CD4-positive, alpha-beta T cell treated with Interleukin-6 at 100 ng/mL for 8 hours (primary cell): ENCODE measurements at regions not wholly inside any gene's neighbourhood (a gene's known extent, or its start where the extent isn't known, plus 50 kb on each side); places are given as distances from the start of the nearest gene placed in this dataset.
"Not testable (repeated sequence)": the region's sequence is repeated elsewhere in the genome, so short reads cannot be mapped to it uniquely, and the experiment has no call there.

ENCODE experiments used
- DNase-seq: peaks from one replicate; pipeline ENCODE4 v3.0.0-alpha.2; 2020; ENCODE audit warnings: mixed read lengths, low spot score

DNA sequence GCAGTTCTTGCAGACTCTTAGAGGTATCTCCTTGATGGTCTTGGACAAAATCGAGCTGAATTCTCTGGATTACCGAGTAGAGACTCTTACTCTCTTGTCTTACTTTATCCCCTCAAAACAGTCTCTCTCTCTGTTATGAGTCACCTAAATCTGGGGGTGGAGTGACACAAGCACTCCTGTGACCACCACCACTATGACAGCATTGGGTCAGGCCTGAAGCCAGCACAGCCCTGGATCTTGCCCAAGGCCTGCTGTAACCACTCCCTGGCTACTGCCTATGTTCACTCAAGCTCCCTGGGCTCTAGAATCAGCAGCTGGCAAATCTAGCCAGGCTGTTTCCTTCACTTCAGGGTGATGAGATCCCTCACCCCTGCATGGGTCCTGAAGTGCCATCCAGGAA is 662.5 kb downstream of the LUZP2 start:
- no peak for DNase-seq

DNA sequence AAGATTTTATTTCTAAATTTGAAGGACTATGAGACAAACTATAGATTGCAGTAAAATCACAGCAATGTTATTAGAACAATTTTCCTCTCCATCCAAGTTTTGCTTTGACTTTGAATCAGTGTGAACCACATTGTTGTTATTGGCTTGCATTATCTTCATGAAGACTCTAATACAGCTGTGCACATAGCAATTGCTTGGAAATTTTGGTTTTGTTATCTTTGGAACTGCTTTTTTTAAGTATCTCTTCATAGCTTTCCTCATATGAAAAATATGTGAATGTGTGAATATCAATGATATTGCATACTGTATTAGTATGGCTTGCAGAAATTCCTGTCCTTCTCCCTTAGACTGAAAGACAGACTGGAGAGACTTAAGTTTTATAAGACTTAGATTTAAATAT is 666.6 kb downstream of the LUZP2 start:
- DNase-seq: no peak

DNA sequence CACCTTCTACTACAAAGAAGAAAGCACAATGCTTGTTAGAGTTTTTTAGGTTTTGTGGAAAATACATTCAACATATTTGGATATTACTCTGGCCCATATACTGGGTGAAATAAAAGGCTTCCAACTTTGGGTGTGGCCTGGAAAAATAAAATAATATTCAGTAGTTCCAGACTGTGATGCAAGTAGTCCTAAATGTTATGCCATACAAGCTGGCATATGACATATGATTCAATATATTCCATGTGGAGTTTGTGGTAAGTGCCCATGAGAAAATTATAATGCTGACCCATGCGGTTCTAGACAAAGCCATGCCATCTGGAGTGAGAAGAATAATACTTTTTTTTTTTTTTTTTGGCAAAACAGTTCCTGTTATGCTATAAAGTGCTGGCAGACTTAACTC is 683.3 kb downstream of the LUZP2 start:
- DNase-seq: no peak

DNA sequence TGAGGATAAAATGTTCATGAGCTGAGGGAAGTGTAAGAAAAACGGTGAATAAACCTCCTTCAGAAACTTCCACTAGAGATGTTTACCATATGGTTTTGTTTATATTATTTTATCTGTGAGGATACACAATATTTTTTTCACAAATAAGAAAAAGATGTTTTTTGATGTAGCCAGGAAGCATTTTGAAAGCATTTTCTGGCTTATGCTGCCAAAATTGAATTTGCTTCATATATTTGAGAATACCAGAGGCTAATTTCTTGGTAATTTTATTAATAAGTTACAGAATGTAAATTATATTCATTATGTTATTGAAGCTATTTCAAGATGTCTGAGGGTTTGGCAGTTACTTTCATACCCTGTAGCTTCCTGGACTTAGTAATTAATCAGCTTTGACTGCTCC is 686.6 kb downstream of the LUZP2 start:
- DNase-seq: no peak

DNA sequence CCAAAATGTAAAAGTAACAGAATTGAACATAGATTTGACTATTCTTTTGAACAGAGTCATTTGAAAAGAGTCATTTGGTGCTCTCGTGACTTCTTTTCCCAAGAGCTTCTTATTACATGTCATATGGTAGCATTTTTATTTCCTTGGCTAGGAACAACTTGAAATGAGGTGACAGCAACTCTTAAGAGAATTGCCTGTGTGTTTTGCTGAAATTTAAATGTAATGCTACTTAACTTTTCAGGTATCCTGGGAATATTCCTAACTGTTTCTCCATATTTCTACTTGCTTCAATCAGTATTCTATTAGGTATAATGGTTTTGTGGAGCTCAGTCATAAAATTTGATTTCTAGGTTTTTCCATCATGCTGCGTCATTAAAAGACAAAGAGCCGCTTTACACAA is 700.7 kb downstream of the LUZP2 start:
- DNase-seq: no peak

DNA sequence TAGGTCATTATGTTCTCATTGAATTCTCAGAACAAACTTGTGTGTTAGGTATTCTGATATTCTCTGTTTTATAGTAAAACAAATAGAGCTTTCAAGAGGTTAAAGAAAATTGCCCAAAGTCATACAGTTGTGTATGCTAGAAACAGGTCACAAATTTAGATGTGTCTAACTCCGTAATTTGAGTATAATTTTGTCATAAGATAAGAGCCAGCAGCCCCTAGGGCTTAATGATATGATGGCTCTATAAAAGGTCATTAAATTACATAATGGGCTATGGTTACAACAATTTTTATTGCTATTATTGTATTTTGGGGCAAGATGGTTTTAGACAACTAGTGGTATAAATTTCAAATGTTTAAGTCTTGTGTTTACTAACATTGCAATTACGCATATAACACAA is 701.9 kb downstream of the LUZP2 start:
- DNase-seq: no peak

DNA sequence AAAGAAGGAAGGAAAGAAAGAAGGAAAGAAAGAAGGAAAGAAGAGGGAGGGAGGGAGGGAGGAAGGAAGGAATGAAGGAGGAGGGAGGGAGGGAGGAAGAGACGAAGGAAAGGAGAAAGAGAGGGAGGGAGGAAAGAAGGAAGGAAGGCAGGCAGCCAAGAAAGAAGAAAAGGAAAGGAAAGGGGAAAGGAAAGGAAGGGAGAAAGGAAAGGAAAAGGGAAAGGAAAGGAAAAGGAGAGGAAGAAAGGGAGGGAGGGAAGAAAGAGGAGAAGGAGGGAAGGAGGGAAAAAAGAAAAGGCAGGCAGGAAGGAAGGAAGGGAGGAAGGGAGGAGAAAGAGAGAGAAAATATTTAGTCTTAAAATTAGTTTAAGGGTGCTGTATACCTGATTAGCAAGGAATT is 704.1 kb downstream of the LUZP2 start:
- no peak for DNase-seq

DNA sequence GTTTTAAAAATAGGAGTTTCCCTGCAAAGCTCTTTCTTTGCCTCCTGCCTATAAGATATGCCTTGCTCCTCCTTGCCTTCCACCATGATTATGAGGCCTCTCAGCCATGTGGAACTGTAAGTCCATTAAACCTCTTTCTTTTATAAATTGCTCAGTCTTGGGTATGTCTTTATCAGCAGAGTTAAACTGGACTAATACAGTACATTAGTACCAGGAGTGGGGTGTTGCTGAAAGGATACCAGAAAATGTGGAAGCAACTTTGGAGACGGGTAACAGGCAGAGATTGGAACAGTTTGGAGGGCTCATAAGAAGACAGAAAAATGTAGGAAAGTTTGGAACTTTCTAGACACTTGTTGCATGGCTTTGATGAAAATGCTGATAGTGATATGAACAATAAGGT is 709.9 kb downstream of the LUZP2 start:
- DNase-seq: no peak

DNA sequence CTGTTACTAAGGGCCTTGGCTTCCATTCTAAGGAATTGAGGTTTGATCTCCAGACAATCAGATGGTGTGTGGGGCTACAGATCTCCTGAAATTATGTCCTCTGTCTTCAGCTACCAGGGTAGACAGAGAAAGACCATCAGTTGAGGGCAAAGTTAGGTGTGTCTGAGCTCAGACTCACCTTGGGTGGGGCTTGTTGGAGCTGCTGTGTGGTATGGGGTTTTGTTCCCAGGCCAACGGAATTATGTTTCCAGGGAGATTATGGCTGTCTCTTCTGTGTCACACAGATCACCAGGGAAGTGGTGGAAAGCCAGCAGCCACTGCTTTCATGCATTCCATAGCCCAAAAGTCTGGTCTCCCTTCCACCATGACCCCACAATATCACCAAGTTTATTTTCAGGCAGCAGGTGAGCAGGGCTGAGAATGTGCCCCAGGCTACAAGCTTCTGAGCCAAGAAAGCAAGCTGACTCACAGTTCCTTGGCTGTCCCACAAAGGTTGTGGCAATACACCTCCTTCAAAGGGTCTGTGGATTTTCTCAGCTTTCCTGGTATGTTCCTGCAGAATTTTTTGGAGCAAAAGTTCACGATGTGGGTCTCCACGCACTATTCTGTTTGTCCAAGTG is 714.9 kb downstream of the LUZP2 start:
- DNase-seq: no peak

DNA sequence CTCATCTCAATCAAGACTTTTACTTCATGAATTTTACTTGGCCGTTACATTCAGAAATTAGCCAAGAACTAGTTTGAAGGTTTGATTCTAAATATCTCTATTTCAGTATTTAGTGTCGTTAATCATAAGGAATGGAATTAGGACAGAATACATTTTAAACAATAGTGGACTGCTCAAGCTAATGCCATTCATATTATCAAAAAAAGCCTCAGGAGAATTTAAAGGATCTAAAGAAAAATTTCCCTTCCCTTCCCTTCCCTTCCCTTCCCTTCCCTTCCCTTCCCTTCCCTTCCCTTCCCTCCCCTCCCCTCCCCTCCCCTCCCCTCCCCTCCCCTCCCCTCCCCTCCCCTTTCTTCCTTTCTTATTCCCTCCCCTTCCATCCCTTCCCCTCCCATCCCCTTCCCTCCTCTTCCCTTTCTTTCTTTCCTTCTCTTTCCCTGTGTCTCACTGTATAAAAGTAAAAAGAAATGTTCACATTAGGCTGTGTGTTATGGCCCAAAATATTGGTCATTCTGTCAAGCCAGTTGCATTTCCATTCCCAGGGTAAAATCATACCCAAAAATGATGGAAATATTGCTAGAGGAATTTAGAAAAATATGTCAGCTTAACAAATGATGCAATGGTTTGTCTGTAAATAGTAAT is 717.8 kb downstream of the LUZP2 start:
- no peak for DNase-seq

DNA sequence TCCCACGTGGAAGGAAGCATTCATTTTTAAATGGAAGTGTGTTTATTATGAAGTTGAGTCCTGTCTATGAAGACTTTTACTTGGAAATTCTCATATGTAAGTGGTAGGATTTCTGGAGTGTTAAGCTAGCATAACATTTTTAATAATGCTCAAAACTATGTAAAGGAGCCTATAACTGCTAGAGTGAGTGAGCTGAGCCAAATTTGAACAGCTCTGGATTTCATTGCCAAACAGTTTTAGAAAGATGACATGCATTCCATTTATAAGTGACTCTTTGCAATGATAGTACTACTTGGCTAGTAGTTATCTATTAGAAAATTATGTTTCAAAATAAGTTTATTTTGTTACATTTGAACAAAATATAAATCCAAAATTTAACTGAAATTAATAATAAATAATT is 721.2 kb downstream of the LUZP2 start:
- no peak for DNase-seq

DNA sequence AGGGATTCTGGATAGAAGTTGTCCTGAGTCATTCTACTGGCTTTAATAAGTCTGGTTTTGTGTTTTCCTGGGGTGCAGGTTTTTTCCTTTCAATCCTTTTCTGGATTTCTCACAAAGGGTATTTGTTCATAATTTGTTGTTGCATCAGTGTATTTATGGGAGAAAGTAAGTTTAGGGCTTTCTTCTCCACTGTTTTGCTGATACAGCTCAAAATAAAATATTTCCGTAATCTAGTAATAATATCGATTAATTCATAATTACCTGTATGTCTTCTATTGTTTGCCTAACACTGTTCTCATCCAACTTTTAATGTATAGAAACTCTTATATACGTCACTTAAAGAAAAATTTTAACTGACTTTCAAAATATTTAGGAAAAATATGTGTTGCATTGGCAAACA is 728.2 kb downstream of the LUZP2 start:
- DNase-seq: no peak

DNA sequence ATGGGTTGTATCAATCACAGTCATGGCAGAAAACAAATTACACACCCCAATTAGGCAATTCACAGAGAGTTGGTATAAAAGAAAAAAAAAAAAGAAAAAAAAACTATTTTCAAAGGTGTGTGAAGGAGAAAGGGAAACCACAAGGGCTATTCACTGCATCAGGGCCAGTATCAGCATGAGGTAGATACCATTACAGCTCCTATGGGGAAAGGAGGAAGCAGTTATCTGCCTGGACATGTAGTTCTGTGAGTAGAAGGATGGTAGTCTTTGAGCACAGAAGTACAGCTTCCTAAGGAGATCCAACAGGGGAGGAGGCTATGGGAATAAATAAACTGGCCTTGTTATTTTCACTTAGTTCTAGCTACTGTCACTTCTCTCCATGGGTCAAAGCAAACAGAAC is 746.1 kb downstream of the LUZP2 start:
- no peak for DNase-seq

DNA sequence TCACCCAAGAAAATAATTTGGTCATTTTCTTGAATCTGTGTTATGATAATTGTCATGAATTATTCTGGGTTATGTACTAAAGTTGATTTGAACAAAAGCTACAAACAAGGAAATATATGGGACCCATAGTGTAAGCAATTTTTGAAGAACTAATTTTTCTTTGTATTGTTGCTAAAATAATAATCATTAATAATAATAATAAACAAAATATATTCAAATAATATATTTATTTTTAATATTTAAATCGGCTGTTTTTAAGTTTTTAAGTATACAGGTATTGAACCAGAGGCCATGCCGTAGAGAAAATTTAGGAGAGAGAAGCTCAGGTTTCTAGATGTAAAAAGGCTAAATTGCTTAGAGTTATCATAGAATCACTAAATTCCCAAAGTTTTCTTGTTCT is 747.3 kb downstream of the LUZP2 start:
- DNase-seq: no peak

DNA sequence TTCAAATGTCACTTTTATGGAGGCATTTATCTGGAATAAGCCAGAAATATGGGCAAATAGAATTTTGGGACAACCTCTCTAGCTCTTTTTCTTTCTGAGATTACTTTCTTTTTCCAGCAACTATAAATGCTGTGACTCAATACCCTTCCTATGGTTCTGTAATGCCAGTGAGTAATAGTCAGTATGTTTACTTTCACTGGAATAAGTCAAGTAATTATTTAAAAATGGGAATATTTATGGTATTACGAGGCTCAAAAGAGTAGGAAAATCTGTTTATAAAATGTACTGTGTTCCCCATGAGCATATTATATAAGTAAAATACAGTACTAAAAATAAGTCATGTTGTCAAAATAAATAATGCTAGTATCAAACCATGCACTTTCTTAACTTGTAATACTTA is 750.5 kb downstream of the LUZP2 start:
- no peak for DNase-seq

DNA sequence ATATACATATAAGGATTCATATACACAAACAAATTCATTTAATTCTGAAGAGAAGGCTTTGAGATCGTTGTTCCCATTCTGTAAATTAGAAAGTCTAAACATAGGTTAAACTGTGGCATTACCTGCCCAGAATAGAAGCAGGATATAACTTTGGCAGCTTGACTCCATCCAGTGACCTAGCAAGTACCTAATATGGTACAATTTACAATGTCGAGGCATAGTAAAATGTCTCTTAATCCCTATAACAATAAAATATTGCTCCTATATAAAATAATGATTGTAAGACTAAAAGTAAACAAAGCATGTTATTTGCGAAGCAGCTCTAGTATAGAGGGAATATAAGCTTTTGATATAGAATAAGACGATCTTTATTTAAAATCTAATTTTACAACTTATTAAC is 756.0 kb downstream of the LUZP2 start:
- DNase-seq: no peak

DNA sequence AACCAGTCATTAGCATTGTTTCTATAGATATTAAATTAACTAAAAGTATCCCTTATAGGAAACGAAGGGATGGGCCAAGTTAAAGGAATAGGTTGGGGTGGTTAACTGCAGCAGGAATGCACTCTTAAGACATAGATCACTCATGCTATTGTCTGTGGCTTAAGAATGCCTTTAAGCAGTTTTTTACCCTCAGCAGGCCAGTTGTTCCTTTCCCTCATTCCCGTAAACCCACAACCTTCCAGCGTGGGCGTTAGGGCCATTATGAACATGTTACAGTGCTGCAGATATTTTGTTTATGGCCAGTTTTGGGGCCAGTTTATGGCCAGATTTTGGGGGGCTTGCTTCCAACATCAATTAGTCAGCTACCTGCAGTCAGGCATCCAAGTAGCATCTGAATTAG is 767.0 kb downstream of the LUZP2 start:
- not testable (repeated sequence) for DNase-seq

DNA sequence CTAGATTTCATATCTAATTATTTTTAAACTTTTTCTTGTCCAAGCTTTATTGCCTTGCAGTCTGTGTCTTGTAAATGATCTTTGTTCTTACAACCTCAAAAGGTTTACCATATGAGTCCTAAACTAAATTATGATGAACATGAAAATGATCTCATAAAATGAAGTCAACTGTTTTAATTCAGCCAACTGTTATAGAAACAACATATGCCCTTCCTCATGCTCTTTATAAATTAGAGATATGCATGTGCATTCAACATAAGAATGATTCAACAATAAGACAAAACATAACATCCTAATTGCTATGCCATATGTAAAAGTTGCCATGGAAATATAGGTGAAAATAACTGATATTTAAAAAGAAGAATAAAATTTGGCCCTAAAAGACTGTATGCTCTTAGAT is 774.4 kb downstream of the LUZP2 start:
- DNase-seq: no peak

DNA sequence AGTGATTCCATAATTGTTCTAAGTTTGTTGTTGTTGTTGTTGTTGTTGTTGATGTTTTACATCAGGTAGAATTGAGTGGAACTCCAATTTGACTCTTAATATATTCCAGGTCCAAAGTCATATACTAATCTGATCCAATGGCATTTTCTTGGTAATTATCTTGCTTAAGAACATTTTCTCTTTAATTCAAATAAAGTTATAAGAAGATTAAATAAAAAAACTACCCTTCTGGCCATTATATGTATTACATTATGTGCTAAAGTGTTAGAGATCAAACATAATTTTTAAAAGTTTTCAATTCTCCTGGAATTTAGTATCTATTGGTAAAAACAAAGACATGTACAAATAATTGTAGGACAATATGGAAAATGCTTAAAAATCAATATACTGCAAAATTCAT is 775.4 kb downstream of the LUZP2 start:
- no peak for DNase-seq

DNA sequence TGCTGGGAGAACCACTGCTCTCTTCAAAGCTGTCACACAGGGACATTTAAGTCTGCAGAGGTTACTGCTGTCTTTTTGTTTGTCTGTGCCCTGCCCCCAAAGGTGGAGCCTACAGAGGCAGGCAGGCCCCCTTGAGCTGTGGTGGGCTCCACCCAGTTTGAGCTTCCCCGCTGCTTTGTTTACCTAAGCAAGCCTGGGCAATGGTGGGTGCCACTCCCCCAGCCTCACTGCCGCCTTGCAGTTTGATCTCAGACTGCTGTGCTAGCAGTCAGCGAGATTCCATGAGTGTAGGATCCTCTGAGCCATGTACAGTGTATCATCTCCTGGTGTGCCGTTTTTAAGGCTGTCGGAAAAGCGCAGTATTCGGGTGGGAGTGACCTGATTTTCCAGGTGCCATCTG is 784.0 kb downstream of the LUZP2 start:
- DNase-seq: not testable (repeated sequence)

DNA sequence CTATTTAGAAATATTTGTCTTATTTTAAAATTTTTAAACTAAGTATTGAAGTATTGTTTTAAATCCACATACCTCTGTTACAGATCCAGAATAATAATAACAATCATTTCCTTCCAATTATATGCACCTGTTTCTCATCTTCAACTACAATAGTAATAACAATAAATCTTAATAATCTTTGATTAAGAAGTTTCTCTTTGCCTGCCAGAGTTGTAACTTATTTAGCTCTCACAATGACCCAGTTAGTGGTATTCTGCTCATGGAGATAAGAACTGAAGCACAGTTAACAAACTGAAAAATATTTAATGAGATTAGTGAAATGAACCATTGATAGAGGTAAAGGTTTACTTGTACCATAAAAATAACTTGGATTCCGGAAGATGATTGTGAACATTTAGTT is 796.3 kb downstream of the LUZP2 start:
- no peak for DNase-seq

DNA sequence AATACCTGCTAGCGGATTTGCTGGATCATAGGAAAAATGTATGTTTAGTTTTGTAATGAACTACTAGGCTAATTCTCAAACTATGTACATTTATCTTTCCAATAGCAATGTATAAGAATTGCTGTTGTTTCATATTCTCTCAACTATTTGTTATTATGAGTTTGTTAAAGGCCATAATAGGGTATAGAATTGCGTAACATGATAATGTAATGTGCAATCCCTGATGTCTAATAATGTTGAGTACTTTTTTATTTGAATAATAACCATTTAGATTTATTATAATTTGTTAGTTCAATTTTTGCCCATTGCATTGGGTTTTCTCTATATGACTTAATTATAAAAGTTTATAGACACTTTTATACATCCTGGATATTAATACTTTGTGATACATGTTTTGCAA is 801.6 kb downstream of the LUZP2 start:
- DNase-seq: no peak

DNA sequence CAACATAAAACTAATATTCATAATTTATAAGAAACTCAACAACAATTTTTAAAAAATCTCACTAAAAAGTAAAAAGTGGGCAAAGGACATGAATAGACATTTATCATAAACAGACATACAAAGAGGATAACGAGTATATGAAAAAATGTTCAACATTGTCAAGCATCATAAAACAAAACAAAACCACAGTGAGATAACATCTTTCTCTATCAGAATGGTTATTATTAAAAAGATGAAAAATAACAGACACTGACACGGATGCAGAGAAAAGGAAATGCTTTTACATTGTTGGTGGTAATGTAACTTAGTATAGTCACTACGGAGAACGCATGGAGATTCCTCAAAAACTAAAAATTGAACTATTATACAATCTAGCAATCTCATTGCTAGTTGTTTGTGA is 813.0 kb downstream of the LUZP2 start:
- DNase-seq: no peak

DNA sequence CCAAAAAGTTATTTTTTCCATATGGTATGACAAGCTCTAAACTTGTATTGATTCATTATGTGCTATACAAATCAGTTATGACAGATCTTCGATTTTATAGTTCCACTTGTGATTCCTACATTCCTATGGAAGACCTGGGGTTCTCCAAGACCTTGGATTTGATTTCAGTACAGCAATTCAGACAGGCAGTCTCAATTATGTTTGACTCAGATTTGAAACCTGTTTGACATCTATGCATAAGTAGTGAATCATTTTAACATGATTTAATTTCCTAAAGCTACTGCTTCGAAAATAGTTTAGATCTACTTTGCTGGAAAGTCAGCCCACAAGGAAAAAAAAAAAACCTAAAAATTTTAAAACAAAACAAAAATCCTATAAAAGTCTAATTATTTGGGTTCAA is 820.4 kb downstream of the LUZP2 start:
- no peak for DNase-seq
